GM21515 (cell line): ENCODE measurements at regions not wholly inside any gene's neighbourhood (a gene's known extent, or its start where the extent isn't known, plus 50 kb on each side); places are given as distances from the start of the nearest gene placed in this dataset.

ENCODE experiments used
- ATAC-seq: cut with Tn5 transposase; IDR thresholded peaks from one replicate; pipeline ENCODE4 v1.9.1; 2021; ENCODE audit not compliant: unreplicated experiment

DNA sequence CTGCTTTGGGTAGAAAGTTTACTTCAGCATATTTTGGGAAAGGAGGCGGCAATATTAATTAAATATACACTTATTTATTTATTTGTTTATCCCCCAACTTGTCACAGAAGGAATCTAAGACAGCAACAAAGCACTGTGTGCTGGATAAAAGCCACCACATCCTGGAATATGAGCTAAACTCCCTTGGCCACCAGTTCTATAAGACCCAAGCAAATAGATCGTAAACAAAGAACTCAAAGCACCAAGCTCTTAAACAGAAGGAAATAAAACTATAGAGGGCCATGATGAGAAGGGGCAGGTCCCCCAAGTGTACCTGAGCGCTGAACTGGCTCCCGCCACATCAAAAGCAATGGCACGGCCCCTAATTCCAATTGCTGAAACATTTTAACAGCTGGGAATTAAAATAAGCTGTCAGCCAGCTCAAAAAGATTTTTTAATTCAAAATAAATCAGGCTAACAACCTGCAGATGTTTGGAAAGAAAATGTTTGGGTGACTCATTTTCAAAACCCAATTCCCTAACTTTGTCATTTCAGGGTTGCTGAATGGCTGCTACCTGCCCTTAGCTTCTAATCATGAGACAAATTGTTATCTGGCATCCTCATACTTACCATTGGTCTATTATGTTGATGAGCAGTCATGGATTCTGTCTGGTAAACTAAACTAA lies 127.1 kb downstream of the SLC30A10 start:
- ATAC-seq = no peak

DNA sequence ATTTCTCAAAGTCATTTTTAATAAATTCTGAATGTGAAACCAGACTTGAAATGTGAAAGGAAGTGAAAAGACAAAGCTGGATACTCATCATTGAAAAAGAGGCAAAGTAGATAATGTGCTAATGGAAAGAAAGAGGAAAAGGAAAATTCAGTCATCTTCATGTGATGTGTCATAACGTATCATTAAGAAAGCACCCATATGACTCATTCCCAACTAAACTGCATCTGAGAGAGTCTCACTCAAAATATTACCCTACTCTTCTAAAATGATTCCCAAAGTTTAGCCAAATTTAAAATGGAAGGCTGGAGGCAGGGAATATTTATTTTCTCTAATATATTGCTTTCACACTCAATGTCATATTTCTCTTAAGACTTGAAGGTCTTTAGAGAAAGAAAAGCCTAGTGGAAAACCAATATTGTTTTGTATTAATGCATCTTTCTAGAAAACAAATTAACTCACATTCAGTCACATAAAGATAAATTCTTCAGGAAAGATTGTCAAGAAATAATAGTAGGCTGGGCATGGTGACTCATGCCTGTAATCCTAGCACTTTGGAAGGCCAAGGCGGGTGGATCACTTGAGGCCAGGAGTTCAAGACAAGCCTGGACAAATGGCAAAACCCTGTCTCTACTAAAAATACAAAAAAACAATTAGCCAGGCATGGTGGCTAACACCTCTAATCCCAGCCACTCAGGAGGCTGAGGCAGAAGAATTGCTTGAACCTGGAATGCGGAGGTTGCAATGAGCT lies 129.9 kb downstream of the SLC30A10 start:
- ATAC-seq = no peak

DNA sequence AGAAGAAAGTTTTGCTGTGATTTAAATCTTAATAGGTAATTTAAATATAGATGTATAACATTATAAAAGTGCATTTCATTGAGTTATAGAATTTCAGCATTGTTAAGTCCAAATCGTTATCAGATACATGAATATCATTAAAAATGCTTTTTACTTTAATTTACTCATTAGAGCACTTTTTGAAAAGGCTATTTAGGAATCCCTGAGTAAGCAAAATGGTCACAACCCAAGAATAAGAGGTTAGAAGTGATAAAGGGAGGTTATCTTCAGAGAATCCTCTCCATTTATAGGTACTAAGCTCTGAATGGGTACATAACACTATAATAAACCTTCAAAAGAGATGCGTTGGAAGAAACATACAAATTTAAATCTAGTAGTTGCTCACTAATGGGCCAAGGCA lies 130.7 kb downstream of the SLC30A10 start:
- ATAC-seq = no peak

DNA sequence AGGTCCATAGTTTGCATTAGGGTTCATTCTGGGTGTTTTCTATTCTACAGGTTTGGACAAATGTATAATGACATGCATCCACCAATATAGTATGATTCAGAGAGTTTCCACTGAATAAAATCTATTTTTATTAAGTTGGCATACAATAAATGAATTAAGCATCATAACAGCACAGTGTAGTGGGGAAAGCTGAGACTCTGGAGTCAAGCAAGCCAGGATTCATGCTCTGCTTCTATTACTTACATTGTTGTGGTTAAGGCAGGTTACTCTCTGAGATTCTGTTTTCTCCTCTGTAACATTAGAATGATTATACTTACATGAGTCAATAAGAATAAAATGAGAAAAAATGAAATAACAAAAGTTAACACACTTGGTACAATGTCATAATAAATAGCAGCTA lies 131.3 kb downstream of the SLC30A10 start:
- no peak for ATAC-seq

DNA sequence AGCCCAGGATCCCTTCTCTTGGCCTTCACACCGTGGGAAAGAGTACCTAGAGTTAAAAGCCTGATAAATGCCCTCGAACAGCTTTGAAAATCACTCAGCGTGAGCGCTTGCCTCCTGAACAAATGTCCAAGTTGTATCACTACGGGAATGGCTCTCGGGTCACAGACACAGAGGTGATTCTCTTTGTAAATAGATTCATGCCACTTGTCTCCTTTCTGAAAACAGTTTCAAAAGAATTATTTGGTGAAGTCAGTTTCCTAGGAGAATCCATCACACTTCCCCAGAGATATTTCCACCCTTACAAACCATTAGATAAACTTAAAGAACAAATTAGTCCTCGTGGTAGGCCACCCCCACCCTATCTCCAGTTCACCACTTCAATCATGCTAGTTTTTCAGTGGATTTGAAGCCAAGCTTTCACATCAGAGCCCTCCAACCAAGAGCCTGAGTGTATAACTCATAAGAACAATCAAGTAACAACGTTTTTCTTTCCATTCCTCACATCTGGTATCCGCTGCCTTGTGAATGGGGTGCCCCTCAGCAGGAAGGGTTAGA lies 132.9 kb downstream of the SLC30A10 start:
- no peak for ATAC-seq

DNA sequence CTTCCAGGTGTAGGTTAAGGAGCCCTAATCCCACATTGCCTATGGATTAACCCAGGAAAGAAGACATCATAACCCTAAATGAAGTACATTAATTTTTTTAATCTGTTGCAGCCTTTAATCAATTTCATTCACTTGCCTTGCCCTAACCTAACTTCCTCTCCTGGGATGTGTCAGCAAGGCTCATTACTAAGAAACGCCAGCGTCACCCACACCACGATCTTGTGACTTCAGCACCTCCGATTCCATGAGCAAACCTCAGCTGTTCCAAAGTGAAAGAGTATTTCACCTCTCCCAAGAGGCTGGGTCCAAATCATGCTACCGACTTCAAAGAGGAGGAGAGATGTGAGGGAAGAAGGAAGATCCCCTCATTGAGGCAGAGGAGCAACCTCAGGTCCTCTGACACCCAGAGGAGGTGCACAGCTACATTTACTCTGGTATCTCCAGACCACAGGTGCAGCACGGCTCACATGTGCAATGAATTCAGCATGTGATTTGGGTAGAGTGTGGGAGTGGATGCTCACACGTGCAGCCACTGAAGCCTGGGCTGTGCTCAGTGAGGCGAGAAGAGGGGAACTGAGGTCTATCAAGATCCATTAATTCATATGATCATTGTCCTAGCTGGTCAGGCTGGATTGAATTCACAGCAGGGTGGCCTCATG lies 134.1 kb downstream of the SLC30A10 start:
- peak; percentile 61 for ATAC-seq

DNA sequence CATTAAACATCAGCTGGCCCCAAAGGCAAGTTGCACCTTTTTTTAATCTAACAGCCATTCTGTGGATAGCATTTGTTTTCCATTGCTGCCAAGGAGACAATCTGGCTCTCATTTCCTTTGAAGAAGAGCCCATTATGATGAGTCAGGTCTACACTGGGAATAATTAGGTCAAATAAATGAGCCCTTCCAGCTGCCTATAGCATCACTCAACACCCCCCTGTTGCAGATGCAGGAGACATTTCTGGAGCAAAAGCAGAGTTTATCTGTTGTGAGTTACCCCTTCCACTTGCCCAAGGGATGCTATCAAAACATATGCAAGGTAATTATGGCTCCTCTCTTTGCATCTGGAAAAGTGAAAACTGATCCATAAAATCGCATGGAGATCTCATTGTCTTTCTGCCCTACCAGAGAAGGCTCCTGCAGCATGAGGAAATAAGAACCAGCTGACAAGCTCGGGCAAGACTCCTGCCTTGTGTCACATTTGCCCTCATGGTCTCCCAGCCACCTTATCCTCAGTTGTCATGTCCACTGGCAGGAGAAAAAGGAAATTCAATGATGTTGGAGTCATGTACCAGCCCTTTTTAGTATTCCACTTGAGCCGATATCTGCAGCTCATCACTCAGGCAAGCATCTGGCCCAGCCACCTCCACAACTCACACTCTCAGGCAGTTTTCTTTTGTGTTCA lies 135.9 kb downstream of the SLC30A10 start:
- ATAC-seq = no peak

DNA sequence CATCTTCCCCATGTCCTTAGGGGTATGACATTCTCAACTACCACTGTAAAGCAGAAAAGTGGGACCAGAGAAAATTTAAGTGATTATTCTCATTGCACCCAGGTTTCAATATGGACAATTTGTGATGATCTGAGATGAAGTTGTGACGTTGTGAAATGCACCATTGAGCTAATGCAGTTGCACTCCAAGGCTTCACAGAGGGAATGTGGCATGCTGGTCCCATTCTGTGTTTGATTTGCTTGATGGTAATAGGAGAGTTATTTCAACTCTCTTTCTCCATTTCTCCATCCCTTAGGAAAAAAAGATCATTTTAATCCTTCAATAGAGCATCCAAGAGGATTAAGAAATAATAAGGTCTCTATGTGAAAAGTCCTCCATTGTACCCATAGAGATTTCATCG lies 136.6 kb downstream of the SLC30A10 start:
- no peak for ATAC-seq

DNA sequence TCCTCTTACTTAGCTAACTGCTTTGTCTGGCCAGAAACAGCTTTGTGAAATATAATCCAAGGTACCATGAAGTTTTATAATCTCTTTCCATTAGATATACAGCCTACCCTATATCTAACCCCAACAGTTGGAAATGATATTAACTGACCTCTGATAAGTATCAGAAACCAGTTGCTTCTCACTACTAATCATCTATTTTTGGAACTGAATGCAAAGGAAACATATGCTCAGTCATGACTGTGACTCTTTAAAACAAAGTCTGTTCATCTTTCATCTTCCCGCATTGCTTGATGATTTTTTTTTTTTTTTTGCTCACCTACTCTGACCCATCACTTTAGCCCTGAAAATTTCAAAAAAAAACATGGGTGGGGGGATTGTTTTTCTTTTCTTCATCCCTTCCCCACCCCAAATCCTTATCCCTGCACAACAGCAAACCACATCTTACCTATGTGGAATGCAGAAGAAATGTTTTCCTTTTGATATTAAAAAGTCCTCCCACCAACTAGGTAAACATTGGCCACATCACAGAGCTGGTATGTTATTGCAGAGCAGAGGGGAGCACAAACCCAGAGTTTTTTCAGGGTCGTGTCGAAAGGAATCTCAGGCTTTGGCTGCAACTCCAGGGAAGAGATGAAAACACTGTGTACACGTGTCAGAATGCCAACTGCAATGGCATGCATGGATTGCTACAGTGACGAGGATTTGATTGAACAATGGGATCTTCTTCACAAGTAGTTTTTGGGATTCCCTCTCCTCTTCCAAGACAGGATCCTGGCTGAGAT lies 137.3 kb downstream of the SLC30A10 start:
- ATAC-seq = no peak

DNA sequence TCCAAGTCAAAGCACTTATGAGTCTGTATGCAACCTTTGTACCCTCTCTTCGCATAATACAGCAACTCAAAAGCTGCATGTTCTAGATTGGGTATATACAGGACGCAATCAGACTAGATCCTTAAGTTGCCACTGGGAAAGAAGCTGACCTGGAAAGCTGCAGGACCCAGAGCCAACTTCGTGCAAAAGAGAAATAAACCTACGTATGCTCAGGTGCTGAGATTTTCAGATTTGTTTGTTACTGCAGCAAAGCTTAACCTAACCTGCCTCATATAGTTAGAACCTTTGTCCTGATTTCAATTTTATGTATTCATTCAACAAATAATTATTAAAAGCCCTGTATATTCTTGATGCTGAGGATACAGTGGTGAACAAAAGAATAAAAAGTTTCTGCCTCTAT lies 139.7 kb downstream of the SLC30A10 start:
- no peak for ATAC-seq

DNA sequence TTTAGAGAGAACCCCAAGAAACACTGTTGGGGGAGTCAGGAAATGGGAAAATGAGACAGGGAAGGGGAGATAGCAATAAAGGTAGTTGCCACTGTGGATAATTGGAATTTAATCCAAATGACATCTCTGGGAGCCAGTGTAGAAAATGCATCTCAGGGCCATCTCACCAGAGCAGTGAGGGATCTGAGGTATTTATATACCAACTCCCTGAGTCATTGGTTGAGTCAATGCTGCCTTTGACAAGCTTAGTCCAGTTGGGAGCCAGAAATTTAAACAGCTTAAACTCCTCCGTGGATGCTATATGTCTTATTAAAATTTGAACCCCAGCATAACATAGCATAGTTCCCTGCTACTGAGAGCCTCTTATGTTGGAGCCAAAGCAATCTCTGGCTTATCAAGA lies 140.3 kb downstream of the SLC30A10 start:
- ATAC-seq = no peak

DNA sequence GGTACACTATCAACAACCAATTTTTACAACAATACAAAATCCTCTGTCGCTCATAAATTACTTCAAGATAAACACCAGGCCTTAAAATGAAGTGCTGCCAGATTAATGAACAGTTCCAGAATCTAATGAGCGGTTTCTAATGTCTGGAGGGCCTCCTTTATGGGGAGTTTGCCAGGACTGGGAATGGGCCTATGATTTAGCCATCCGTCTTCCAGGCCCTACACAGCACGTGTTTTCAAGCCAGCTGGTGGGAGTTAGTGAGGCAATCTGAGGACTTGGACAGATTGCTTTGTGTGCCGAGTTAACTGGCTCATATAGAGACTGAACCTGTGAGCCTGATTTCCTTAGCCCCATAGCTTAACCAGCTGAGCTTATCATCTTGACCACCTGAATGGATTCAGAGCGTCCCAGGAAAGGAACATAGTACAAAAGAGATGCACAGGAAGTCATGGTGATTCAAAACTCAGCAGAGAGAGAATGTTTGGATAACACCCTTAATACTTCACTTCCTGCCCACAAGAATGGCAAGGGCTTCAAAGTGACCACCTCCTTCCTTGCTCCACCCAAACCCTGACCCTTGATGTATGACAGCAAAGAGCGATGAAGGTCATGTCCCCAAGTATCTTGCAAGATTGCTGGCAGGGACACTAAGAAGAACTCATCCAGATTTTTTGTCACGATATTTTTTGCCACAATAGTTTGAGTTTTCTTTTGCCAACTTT lies 143.5 kb downstream of the SLC30A10 start:
- ATAC-seq = no peak

DNA sequence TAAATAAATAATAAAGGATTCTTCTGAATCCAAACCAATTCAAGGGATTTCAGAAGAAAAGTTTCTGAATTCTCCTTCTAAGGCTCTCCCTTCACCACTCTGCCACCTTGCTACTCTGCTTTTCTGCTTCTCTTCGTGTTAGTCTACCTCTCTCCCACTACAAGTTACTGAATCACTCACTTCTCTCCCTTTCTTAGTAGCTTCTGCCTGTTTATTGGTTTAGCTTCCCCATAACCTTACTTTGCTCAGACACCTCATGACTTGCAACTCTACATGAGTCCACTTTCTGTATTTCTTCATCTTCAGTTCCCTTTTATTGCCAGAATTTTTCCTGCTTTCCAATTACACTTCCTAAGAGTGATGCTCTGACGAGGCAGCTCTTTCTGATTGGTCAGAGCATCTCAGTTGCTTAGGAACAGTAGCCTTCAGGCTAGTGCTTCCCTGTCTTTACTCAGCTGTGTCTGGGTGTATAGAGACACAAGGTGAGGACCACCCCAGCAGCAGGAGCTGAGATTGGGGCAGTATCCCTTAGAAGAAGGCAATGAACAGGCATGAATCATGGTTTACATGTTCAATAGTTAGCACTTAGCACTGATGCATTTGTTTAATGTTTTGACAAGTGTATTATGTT lies 144.6 kb downstream of the SLC30A10 start:
- ATAC-seq = no peak

DNA sequence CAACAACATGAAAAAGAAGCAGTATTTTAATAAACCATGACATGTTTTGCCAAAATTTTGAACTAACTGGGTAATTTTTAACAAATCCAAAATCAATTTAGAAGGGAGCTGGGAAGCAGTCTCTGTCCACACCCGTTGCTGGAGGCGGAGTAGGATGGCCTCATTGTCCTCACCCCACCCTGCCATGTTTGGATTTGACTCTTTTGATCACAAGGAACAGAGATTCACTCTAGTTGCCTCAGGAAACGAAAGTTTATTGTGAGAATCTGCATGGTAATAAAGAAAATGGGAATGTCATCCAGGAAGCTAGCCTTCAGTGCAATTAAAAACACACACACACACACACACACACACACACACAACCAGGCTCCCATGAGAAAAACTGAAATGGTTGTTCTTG lies 145.4 kb downstream of the SLC30A10 start:
- ATAC-seq = no peak

DNA sequence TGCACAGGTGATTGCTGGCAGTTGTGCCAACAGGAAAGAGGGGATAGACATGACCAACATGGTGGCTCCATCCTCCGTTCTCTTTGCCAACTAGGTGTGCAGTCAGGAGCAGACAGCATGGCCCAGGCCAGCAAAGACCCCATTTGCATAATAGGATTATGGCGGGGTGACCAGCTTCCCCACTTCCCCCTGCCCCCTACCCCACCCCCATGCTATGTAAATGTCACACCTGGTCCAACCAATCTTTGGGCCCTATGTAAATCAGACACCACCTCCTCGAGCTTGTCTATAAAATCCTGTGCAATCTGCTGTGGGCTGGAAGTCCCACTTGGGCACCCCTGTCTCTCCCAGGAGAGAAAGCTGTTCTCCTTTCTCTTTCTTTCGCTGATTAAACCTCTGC lies 146.0 kb downstream of the SLC30A10 start:
- no peak for ATAC-seq

DNA sequence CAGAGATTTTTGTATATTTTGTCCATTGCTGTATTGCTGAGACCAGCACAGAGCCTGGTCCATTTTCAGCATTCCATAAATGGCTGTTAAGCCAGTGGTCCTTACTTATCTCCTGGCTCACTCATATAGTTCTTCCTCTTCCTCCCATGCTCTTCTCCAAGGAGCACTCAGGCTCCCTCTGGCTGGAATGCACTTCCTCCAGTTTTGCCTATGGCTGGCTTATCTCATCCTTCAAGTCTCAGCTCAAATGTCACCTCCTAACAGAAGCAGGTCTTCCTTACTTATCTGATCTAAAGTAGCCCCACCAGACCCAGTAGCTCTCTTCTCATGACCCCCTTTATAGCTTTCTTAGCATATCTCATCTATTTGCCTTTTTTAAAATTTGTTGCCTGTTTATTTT lies 146.9 kb downstream of the SLC30A10 start:
- no peak for ATAC-seq

DNA sequence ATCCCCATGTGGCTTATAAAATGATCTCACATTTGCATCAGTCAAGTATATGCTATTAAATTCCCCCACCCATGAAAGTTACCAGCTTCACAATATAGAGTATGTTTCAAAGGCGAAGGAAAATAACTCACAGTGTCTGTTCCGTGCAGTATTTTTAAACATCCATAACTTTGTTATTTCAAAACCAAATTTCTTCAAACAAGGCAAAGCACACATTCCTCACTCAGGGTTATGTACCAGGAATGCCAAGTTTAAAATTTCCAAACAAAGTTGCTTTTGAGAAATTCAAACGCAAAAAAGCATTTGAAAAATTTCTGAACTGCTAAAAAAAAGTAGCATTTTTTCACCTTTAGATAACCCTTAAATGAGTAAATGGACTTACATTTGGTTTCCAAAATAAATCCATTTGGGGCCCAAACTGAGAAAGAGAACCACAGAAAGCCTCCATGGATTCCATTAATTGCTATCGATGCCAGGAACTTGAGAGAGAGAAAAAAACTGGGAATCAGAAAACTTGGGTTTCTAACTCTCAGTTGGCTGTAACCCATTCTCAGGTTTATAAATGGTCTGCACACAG lies 149.5 kb downstream of the SLC30A10 start:
- ATAC-seq = no peak

DNA sequence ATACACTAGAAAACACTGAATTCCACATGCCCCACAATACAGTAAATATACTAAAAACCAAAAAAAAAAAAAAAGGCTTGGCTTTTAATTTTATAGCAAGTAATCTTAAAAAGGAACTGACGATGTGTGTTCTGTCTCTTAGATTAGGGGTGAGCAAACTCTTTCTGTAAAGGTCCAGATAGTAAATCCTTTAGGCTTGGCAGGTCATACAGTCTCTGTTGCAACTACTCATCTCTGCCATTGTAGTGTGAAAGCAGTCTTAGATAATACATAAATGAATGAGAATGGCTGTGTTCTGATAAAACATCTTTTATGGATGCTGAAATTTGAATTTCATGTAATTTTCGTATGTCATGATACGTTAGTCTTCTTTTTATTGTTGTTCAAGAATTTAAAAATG lies 150.2 kb downstream of the SLC30A10 start:
- no peak for ATAC-seq

DNA sequence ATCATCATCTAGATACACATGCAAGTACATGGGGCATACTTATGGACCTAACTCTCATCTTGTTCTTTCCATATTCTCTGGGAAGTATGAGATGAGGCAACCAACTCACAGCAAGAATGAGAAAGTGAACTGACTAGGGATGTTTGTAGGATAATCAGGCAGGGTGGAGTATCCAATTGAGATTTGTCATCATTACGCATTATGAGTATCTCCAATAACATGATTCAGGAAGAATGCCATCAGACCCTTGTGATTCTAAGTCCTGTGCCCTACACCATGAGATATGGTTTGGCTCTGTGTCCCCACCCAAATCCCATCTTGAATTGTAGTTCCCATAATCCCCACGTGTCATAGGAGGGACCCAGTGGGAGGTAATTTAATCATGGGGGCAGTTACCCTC lies 154.0 kb downstream of the SLC30A10 start:
- no peak for ATAC-seq
